ENCODE measurements at regions not wholly inside any gene's neighbourhood (a gene's known extent, or its start where the extent isn't known, plus 50 kb on each side); places are given as distances from the start of the nearest gene placed in this dataset.
"Not testable (repeated sequence)": the region's sequence is repeated elsewhere in the genome, so short reads cannot be mapped to it uniquely, and the experiment has no call there.

DNA sequence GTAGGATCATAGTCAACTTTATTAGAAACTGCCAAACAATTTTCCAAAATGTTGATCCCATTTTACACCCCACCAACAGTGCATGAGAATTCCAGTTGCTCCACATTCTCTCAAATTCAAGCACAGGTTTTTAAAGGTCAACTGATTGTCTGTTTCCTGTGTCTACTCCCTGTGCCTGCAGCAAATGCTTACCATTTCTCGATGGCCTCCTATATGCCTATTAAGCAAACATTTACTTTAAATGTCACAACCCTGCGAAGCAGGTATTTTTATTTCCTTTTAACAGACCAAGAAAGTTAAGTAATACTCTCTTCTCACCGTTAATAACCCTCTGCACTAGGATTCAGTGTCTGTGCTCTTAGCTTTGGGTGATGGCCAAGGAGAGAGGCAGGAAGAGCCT, 163.8 kb upstream of the EPB41L3 start:
- DNase-seq = no peak
- Histone ChIP-seq H3K9me3 (no peaks in the 10 kb centered on the region), H3K4me3 (no peak overlapping the region), H3K36me3 (no peaks in the 10 kb centered on the region), H3K4me1 (ENCODE audit: insufficient read depth) (no peaks in the 10 kb centered on the region), H3K27ac (no peak overlapping the region), H3K27me3 (no peaks in the 10 kb centered on the region)
- WGBS, 3 donors = 50 to 73% (median 72%) methylated on average over 3 of the region's 3 CpGs
- intact Hi-C loops (cut with DNase I) = no loop called here
- TF ChIP-seq, protein P1, sequence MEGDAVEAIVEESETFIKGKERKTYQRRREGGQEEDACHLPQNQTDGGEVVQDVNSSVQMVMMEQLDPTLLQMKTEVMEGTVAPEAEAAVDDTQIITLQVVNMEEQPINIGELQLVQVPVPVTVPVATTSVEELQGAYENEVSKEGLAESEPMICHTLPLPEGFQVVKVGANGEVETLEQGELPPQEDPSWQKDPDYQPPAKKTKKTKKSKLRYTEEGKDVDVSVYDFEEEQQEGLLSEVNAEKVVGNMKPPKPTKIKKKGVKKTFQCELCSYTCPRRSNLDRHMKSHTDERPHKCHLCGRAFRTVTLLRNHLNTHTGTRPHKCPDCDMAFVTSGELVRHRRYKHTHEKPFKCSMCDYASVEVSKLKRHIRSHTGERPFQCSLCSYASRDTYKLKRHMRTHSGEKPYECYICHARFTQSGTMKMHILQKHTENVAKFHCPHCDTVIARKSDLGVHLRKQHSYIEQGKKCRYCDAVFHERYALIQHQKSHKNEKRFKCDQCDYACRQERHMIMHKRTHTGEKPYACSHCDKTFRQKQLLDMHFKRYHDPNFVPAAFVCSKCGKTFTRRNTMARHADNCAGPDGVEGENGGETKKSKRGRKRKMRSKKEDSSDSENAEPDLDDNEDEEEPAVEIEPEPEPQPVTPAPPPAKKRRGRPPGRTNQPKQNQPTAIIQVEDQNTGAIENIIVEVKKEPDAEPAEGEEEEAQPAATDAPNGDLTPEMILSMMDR (IDR thresholded peaks at IDR 0.05) = no peak
- TF ChIP-seq POLR2A (IDR thresholded peaks at IDR 0.05) = no peak
- TF ChIP-seq EP300 (IDR thresholded peaks at IDR 0.05) = no peak

DNA sequence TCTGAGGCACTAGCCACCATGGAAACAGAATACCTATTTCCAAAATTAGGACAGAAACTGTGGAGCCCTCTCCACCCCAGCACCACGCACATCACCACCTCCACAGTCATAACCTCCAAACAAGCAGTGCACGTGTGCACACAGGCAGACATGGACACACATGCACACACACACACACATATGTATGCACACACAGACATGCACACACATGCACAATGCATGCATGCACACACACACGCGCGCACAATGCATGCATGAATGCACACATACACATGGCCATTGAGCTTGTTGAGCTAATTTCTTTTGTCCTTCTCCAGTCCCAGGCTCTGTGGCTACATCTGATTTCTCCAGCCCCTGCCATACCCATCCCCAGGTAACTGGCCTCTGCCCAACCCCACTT, 161.6 kb upstream of the EPB41L3 start:
- Histone ChIP-seq H3K27ac (no peak overlapping the region), H3K27me3 (no peaks in the 10 kb centered on the region), H3K4me1 (ENCODE audit: insufficient read depth) (no peaks in the 10 kb centered on the region), H3K36me3 (no peaks in the 10 kb centered on the region), H3K9me3 (no peaks in the 10 kb centered on the region), H3K4me3 (no peak overlapping the region)
- no peak for TF ChIP-seq EP300 (IDR thresholded peaks at IDR 0.05)
- TF ChIP-seq, protein P1 (IDR thresholded peaks at IDR 0.05) = no peak
- TF ChIP-seq POLR2A (IDR thresholded peaks at IDR 0.05) = no peak
- no peak for DNase-seq
- 95 to 98% (median 97%) methylated on average over 5 of the region's 5 CpGs for WGBS, 3 donors
- intact Hi-C loops (cut with DNase I) = no loop called here

DNA sequence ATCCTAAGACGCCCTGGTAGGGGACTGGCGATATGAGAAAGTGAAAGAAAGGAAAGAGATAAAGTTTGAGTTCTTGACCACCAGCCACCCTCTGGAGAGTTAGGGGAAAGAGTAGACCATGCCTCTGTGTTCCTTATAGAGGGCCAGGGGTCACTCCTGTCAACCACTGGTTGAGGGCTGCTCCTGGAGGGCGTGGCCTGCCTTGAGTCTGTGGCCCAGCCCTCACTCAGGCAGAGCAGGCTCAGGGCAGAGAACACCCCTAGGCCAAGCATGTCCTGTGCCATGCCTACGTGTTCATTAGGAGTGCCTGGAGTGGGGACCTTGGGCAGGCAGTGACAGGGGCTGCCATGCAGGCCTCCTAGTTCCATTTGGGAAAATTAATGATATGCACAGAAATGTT, 161.1 kb upstream of the EPB41L3 start:
- no peaks in the 10 kb centered on the region for H3K27me3 ChIP-seq
- no peak for DNase-seq
- intact Hi-C loops (cut with DNase I) = no loop called here
- no peaks in the 10 kb centered on the region for H3K9me3 ChIP-seq
- no peak for TF ChIP-seq EP300 (IDR thresholded peaks at IDR 0.05)
- TF ChIP-seq POLR2A (IDR thresholded peaks at IDR 0.05) = no peak
- TF ChIP-seq, protein P1 (IDR thresholded peaks at IDR 0.05) = no peak
- H3K4me1 ChIP-seq (ENCODE audit: insufficient read depth) = no peaks in the 10 kb centered on the region
- 53 to 67% (median 57%) methylated on average over 4 of the region's 4 CpGs for WGBS, 3 donors
- H3K27ac ChIP-seq = no peak overlapping the region
- H3K4me3 ChIP-seq = no peak overlapping the region
- no peaks in the 10 kb centered on the region for H3K36me3 ChIP-seq

DNA sequence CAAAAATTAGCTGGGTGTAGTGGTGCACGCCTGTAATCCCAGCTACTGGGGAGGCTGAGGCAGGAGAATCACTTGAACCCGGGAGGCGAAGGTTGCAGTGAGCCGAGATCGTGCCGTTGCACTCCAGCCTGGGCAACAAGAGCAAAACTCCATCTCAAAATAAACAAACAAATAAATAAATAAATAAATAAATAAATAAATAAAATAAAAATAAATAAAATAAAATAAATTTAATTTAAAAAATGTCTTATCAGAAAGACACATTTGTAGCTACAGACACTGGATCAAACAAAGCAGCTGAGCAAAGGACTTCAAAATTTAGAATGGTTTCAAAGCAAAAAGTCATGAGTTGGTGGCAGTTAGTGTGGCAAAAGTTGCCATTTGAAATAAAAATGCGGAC, 158.2 kb upstream of the EPB41L3 start:
- intact Hi-C loops (cut with DNase I); H3K4me1 ChIP-seq (ENCODE audit: insufficient read depth); DNase-seq; H3K9me3 ChIP-seq; H3K36me3 ChIP-seq; H3K27ac ChIP-seq; H3K4me3 ChIP-seq; H3K27me3 ChIP-seq: not testable (repeated sequence)
- 91 to 97% (median 93%) methylated on average over 6 to 7 of the region's 7 CpGs for WGBS, 3 donors

DNA sequence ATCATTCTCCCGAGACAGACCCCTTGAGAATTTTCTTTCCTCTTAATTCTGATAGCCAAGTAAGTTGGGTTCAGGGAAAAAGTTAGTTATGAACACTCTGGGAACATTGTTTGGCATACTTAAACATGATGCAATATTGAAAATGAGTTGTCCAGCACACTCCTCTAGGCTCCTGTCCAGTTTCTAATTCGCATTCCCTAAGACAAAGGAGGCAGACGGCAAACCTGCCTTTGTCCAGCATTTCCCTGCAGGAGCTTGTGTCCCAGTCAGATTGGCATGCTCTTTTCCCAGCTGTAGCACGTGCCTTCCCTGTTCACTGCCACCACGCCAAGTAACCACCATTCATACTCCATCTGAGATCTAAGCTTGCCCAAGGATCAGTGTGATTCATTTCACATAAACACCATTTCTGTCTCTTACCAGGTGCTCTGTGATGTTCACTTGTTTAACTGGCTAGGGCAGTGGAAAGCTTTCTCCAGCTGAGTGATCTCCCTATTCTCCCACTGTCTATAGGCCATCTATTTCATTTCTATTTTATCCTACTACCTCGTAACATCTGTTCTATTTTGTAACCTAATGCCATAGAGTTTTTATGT, 150.0 kb upstream of the EPB41L3 start:
- no peaks in the 10 kb centered on the region for H3K4me1 ChIP-seq (ENCODE audit: insufficient read depth)
- no peaks in the 10 kb centered on the region for H3K36me3 ChIP-seq
- 48 to 55% (median 49%) methylated on average over 6 of the region's 6 CpGs for WGBS, 3 donors
- TF ChIP-seq POLR2A (IDR thresholded peaks at IDR 0.05) = no peak
- no peak for DNase-seq
- no peaks in the 10 kb centered on the region for H3K9me3 ChIP-seq
- no peak overlapping the region for H3K4me3 ChIP-seq
- intact Hi-C loops (cut with DNase I) = no loop called here
- no peaks in the 10 kb centered on the region for H3K27me3 ChIP-seq
- no peak overlapping the region for H3K27ac ChIP-seq

Data from ovary (tissue), 7 donors.